GM19455 (cell line): ENCODE measurements at regions not wholly inside any gene's neighbourhood (a gene's known extent, or its start where the extent isn't known, plus 50 kb on each side); places are given as distances from the start of the nearest gene placed in this dataset.
"Not testable (repeated sequence)": the region's sequence is repeated elsewhere in the genome, so short reads cannot be mapped to it uniquely, and the experiment has no call there.

Experiments used
- ATAC-seq: cut with Tn5 transposase; IDR thresholded peaks from one replicate; pipeline ENCODE4 v1.9.1; 2021; ENCODE audit not compliant: unreplicated experiment

DNA sequence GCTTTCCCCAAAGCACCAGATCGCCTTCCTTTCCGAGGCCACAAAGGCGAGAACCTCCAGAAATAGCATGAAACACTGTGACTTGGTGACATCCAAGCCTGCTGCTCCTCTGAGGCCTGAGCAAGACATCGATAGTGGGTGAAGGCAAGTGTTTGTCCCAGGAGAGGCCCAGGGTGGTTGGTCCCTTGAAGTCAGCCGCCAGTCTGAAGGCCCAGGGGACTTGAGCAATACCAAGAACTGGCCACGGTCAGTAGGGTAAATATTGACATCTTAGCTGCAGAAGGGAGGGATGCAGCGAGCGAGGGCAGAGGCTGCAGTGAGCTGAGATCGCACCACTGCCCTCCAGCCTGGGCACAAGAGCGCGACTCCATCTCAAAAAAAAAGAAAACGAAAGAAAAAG is 1533.5 kb downstream of the REEP3 start:
- not testable (repeated sequence) for ATAC-seq

DNA sequence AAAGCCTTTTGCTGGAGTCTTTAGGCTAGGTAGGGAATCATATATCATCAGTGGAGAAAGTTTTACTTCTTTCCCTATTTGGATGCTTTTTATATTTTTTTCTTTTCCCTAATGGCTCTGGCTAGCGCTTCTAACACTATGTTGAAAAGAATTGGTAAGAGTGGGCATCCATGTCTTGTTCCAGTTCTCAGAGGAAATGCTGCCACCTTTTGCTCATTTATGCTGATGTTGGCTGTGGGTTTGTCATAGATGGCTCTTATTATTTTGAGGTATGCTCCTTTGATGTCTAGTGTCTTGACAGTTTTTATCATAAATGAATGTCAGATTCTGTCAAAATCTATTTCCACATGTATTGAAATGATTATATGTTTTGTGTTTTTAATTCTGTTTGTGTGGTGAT is 1544.1 kb downstream of the REEP3 start:
- ATAC-seq: no peak

DNA sequence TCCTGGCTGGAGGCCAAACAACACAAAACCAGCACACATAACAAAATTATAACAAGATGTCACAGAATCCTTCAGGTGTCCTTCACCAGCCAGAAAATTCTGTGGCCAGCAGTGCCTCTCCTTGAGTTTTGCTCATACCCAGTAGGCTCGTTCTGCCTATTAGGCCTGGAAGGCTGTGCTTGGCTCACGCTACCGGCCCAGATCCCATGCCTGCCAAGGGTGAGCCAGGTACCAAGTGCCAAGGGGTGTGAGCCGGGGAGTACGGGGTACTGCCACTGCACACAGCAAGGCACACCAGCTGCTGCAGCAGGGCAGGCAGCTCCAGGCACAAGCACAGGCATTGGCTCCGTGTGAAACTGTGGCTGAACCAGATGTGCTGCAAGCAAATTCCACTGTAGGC is 1562.0 kb downstream of the REEP3 start:
- no peak for ATAC-seq

DNA sequence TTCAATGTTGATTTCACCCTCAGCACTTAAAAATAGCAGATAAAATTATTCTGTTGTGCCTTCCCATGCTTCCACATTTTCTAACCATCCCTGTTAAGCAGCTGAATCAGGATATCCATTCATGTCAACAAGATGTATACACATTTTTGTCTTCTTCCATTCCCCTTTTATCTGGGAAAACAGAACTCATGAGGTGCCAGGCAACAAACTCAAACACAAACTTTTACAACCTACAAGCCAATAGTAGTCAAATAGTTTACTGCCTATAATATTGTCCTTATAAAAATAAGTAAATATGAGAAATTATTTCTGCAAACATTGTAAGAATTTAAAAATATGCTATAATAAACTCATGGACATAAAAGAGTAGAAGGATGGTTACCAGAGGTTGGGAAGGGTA is 1569.8 kb downstream of the REEP3 start:
- no peak for ATAC-seq

DNA sequence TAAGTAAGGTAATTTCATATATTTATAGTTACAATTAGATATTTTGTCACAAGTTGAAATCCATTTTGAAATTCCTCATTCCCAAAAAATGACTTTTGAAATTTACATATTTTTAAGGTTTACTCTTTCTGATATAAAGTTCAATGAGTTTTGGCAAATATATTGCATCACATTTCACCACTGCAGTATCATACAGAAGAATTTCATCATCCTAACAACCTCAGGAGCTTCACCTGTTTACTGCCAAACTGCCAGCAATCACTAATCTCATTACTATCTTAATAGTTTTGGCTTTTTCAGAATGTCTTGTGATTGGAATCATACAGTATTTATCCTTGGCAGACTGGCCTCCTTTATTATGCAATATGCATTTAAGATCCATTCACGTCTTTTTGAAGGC is 1578.9 kb downstream of the REEP3 start:
- no peak for ATAC-seq

DNA sequence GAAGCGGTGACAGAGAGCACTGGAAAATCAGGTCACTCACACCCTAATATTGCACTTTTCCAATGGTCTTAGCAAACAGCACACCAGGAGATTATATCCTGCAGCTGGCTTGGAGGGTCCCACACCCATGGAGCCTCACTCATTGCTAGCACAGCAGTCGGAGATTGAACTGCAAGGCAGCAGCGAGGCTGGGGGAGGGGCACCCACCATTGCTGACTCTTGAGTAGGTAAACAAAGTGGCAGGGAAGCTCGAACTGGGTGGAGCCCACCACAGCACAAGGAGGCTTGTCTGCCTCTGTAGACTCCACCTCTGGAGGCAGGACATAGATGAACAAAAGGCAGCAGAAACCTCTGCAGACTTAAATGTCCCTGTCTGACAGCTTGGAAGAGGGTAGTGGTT is 1579.7 kb downstream of the REEP3 start:
- ATAC-seq: not testable (repeated sequence)

DNA sequence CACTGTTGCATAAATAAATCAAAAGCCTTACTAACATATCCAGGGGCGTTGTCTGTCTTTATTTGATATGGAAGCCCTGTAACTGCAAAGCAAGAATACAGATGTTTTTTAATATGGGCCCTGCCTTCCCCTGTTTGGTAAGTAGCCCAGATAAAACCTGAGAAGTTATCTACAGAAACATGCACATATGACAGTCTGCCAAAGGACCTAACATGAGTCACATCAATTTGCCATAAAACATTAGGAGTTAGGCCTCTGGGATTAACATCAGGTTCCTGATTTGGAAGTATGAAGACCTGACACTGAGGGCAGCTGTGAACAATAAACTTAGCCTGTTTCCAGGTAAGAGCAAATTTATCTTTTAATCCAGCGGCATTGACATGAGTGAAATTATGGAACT is 1588.8 kb downstream of the REEP3 start:
- no peak for ATAC-seq

DNA sequence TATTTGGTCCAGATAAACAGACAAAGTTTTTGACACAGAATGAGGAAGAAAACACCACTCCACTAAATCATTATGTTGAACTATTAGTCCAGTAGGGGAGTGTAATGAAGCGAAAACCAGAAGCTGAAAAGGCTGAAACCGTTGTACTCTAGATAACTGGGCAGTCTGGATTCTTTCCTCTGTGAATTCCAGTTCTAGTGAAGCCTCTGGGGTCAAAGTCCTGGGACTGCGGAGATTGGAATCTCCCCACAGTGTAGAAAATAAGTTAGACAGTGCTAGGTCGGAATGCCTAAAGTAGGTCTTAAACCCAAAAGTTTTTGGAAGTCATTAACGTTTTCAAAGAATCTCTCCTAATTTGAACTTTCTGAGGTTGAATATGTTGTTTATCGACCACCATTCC is 1589.9 kb downstream of the REEP3 start:
- ATAC-seq: not testable (repeated sequence)

DNA sequence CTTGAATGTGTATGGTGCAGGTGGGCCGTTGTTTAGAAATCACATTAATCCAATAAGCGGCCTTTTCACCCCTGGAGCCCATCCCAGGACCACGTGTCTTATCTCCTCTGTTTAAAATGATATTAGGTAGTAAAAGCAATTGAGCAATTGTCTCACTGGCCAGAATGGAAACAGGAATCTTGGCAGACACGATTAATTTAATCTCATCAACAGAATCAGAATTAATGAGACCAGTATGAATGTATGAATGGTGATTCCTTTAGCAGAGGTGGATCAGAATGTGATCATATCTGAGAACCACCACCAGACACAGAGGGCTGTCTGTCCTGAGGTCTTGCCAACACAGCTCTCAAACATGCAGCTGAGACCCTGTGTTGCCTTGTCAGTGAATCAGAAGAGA is 1591.4 kb downstream of the REEP3 start:
- no peak for ATAC-seq

DNA sequence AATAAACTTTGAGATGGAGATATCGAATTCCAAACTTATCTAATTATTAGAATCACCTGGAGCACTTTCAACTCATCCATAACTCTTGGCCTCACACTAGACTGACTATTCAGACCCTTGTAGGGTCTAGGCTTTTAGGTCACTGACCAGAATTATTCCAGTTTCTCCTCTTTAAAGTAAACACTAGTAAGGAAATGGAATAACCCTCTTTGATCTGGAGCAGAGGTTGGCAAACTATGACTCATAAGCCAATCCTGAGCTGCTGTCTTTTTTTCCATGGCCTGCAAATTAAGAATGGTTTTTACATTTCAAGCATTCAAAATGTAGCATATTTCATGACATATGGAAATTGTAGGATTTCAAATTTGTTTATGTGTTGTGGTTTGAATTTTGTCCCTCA is 1601.9 kb downstream of the REEP3 start:
- no peak for ATAC-seq

DNA sequence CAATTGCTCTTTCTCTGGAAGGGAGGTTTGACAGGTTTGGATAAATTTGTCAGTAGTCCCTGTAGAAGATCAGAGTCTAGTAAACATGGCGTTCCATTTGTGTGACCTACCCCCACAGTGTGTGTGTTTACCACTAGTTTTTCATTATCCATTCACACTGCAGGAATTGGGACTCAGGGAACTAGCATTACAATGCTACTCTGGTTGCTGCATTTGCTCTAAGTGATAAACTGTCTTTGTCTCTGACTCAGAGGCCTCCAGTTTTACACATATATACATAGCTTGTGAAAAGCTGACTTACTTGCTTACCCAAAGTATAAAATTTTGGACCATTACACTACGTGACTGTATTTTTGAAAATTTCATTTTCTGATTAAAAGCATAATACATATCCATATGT is 1604.0 kb downstream of the REEP3 start:
- no peak for ATAC-seq

DNA sequence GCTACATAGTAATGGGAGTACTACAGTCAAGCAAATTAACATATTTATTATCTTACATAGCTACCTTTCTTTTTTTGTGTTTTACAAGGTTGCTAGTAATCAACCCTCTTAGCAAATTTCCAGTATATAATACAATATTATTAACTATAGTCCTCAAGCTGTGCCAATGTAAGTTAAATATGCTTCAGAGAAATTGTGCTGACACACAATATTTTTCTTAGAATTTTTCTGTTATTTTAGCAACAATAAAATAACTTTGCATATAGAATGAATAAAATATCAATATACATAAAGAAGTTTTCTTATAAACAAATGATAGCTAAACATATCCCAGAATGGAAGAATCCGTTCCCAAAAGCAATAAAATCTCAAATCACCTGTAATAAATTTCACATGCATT is 1605.1 kb downstream of the REEP3 start:
- ATAC-seq: no peak

DNA sequence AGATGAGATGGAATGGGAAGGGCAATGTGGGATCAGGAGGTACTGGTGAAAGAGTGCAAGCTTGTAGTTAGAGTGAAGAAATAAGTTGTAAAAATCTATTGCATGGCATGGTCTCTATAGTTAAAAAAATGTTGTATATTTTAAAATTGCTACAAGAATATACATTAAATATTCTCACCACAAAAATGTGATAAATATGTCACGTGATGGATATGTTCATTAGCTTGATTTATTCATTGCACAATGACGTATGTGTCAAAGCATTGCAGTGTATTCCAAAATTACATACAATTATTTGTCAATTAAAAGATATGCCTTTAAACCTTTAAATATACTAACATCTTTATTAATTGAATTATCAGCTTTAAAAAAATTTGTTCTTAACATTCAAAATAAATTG is 1607.1 kb downstream of the REEP3 start:
- ATAC-seq: no peak

DNA sequence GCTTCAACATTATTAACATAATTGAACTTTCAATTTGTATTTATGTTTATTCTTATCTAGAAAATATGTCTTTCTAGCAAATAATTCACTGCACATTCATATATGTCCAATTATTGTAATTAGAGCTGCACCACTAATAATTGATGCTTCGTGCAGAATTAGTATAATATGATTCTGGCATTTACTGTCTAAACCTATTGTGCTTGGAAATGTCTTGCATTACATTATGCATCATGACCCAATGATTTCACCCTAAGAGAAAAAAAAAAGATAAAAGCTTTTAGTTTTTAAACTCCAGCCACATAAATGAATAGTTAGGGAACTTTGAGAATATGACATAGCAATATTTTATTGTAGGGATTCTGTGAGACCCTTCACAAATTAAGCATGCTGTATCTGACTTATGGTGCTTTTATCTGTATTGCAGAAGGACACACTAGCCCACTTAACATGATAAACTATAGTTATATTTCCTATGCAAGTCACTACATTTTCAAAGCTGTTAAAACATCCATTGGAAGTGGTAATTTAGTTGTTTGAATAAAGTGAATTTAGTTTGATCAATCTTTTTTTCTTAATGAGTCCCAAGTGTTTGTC is 1609.1 kb downstream of the REEP3 start:
- ATAC-seq: no peak

DNA sequence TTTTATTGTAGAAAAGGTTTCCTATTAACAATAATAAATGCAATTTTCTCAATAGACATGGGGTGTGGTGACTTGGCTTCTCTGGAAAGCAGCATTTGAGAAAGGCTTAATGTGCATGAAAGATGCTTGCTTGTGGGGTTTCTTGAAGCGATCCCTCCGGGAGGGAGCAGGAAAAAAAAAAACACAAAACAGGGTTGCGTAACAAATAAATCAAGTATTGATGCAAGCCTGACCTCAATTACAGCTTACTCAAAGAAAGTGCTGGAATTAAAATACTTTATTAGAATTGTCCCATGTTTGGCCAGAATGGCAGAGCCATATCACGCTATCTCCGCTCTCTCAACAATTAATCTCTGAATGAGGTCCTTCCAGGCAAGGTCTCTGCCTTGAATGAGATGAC is 1612.5 kb downstream of the REEP3 start:
- no peak for ATAC-seq

DNA sequence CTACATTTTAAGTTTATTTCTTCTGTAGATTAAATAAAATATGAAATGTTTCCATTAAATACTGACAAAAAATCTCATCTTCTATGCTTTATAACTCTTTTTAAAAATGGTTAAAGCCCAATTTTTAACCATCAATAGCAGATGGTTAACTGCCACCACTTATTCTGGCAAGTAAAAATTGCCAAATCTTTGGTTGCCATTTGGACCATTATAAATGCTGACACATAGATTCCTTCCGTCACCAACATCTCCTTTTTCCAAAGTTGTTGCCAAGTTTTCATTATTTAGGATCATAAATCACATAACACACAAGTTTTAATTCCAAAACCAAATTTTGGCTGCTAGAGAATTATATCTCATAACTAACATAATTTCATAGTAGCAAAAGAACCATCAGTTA is 1614.3 kb downstream of the REEP3 start:
- ATAC-seq: no peak

DNA sequence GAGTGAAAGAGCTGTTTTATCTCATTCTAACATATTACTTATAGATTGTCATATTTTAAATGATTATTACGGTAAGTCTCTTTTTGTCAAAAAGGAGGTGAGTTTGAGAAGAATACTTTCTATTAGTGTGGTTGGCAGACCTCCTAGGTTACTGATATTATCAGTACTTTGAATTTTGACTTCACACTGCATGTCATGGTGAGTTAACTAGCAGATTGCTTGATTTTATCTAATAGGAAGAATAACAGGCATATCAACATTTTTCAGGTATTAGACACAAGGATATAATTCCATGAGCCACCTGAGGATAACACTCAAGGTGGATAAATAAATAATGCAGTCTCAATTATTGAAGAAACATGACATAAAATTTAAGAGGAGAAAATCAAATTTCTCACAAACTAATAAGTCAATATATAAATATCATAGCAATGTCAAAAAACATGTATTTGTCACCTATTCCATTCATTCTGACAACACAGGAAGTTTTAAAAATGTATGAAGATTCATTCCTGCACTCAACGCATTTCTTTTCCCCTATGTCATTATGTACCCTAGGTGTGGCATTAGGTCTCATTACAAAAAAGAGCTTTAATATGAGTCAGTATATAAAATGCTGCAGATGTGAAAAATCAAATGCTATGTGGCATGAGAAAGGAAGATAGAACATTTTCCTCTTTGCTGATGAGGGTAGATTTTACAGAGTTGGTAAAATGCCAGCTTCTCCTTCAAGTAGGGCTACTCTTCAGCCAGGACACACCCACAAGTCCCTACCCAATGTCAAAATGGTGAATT is 1621.6 kb downstream of the REEP3 start:
- ATAC-seq: no peak

DNA sequence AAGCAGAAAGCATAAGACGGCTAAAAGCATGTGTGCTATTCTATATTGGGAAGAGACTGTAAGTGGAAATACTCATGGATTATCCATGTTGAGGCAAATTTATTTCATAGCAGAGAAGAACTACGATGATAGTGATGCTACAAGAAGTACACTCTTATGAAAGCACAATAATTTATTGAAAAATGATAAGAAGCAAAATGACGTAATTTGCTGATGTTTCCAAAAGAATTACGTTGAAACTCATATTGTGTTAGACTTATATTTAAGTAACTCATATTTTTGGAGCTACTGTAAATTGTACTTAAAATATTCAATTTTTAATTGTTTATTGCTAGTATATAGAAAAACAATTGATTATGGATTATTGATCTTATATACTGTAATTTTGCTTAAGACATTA is 1622.5 kb downstream of the REEP3 start:
- ATAC-seq: no peak

DNA sequence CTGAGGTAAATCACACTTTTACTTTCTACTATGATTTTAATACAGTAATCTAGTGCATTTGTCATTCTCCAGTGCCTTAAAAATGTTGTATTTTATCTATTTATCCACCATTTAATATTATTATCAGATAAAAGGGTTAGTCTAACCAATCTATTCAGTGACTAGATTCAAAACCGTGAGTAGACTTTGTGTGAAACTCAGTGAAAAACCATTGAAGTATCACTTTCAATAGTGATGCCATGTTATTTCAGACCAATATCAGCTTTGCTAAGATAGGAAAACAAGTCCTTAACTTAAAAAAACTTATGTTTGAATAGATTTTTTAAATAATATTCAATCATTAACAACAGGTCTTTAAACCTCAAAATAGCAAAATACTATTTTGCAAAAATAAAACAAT is 1628.7 kb downstream of the REEP3 start:
- no peak for ATAC-seq

DNA sequence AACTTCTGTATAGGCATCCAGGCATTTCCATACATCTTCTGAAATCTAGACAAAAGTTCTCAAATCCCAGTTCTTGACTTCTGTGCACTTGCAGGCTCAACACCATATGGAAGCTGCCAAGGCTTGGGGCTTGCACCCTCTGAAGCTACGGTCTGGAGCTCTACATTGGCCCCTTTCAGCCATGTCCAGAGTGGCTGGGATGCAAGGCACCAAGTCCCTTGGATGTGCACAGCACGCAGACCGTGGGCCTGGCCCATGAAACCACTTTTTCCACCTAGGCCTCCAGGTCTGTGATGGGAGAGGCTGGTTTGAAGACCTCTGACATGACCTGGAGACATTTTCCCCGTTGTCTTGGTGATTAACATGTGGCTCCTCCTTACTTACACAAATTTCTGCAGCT is 1645.1 kb downstream of the REEP3 start:
- ATAC-seq: no peak

DNA sequence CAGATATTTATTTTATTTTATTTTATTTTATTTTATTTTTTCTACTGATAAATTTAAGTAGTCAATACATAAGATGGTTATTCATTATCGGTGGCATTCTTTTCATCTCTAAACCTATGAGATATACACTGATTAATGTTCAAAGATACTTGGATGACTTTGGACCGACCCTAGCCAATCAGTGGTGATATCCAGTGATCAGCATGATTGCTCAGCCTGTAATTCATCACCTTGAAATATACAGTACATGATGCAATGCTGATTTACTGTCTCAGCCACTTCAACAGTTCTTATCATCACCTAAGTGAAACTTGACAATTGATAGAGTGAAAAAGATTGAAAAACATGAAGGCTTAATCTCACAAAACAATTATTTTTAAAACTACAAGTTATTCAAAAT is 1651.0 kb downstream of the REEP3 start:
- no peak for ATAC-seq

DNA sequence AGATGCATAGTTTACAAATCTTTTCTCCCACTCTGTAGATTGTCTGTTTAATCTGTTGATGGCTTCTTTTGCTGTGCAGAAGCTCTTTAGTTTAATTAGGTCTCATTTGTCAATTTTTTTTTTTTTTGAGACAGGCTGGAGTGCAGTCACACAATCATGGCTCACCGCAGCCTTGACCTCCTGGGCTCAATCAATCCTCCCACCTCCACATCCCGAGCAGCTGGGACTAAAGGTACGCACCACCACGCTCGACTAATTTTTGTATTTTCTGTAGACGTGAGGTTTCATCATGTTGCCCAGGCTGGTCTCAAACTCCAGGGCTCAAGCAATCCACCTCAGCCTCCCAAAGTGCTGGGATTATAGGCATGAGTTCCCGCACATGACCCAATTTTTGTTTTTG is 1655.8 kb downstream of the REEP3 start:
- ATAC-seq: no peak

DNA sequence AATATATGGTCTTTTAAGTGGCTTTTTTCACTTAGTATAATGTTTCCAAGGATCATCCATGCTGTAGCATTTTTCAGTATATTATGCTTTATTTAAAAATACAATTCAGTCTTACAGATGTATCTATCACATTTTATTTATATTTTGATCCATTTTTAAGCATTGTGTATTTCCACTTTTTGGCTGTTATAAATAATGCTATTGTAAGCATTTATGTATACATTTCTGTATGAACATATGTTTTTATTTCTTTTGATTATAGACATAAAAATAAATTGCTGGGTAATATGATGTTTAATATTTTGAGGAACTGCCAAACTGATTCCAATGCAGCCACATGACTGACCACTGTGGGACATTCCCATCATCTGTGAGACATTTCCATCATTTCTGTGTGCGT is 1662.0 kb downstream of the REEP3 start:
- no peak for ATAC-seq
